ENCODE measurements at regions not wholly inside any gene's neighbourhood (a gene's known extent, or its start where the extent isn't known, plus 50 kb on each side); places are given as distances from the start of the nearest gene placed in this dataset.
"Not testable (repeated sequence)": the region's sequence is repeated elsewhere in the genome, so short reads cannot be mapped to it uniquely, and the experiment has no call there.

DNA sequence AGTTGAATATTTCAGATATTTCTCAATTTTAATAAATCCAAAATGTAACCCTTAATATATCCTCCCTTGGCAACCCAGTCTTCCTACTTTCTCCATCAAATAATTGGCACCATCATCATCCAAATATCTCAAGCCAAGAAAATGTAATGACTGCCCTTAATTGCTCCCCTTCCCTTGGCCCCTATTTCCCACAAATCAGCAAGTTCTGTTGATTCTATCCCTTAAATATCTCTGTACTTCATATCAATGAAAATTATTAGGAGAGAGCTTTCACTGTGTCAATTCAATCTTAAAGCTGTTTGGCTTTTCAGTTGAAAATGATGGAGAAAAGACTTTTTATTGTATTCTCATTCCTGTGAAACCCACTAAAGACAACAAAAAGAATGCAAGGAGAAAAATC lies 349.8 kb downstream of the HINT1 start:
- DNase-seq: no peak

DNA sequence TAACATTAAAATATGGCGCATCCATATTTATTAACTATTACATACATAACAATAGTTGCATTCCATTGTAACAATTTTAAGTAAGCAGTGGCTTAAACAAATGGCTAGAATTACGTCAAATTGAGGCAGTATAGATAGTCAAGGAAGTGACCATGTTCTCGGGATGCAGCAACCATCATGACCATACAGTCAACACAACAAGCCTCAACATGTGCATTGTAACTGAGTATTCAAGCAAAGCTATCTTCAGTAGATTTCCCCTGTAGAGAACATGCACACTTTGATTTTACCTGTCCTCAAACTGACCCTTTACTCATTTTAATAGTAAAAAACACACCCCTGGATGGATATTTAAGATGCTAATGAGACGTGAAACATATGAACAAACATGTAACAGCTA lies 356.4 kb downstream of the HINT1 start:
- no peak for DNase-seq

DNA sequence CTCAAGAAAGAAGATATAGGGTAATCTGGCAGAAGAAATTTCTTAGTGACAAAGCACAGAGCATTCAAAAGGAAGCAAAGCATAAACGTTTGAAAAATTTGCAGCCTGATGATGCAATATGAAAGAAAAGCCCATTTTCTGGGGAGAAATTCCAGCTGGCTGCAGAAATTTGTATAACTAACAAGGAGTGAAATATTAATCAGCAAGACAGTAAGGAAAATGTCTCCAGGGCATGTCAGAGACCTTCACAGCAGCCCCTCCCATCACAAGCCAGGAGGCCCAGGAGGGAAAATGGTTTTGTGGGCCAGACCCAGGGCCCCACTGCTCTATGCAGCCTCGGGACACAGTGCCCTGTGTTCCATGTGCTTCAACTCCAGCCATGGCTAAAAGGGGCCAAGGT lies 359.4 kb downstream of the HINT1 start:
- DNase-seq: no peak

DNA sequence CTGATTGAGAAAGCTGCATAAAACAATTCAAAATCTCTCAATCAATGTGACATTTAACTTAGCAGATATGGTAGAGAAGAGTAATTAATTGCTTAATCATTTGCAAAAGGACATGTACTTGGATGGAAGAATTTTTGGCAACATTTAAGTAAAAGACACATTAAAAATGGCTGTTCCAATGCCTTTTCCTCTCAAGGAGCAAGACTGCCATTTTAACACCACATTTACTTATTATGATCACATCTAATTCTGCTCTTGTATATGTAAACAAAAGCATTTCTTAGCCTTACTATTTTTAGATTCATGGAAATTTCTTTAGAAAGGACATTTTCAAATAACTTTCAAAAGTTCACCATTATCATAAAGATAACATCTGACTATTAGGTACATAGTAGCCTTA lies 360.0 kb downstream of the HINT1 start:
- DNase-seq: no peak

DNA sequence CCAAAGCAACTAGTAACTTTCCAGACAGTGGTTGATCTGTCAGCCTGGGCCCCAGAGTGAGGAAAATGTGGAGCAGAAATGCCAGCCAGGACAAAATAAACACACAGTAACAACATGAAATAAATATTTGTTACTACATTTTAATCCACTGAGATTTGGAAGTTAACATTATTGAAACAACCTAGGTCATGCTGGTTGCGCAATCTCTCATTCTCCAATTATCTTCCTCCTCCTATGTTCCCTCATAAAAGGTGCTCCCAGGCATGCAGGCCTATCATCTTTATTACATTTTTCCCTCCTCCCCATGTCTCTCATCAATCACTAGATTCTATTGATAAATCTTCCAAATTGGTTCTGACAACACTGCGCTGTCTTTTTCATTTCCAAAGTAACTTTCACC lies 363.1 kb downstream of the HINT1 start:
- no peak for DNase-seq

DNA sequence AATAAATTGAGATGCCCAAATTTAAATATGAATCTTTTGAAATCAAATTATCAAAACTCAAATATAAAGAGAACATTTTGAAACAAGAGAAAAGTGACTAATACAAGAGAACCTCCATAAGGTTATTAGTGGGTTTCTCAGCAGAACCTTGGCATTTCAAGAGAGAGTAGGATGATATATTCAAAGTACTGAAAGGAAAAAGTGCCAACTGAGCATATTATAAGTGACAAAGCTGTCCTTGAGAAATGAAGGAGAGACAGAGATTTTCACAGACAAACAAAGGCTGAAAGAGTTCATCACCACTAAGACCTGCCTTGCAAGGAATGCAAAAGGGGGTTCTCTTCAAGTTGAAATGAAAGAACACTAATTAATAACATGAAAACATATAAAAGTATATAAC lies 366.0 kb downstream of the HINT1 start:
- no peak for DNase-seq

DNA sequence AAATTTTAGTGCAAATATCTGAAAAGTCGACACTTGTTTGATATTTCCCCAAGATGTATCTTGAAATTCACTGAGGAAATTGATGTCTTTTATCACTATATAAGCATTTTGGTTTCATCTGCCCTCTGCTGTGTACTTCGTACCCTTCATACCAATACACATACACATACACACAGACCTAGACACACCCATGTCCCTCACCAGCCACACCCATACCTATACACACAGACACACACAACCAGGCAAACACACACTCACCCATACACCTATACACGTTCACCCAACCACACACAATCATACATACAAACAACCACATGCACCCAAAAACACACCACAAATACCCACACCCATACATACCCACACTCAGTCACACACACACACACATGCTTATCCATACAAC lies 367.8 kb downstream of the HINT1 start:
- no peak for DNase-seq

DNA sequence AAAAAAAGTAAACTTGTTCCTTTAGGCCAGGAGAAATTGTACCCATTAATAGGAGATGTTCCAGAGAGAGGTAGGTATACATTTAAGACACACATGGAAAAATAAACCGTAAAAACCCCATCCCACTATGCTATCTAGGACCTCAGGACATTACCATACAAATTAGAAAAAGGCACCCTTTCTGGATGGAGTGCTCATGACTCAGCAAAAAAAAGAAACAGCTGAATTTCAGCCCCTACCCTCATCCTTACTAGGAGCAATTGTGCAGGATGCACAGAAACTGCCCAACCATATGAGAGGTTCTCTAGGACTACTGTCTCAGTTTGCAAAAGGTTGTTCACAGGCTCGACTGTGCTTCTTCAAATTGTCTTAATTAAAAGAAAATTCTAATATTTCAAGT lies 368.2 kb downstream of the HINT1 start:
- DNase-seq: no peak

DNA sequence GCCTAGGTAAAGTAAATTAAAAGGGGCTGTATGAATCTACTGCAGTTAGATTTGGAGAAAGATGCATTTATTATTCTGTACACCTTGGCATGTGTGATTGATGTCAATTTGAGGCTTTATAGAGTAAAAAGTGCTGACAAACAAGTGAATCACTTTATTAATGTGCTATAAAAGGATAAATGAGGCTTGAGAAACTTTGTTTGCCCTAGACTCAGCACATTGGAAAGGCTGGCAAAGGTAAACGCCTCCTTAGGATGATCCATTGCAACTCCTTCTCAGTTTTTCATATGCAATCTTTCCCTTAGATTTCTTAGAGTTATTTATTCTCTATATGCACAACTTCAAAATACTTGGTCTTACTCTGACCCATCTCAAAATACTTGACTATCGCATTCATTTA lies 369.0 kb downstream of the HINT1 start:
- DNase-seq: no peak

DNA sequence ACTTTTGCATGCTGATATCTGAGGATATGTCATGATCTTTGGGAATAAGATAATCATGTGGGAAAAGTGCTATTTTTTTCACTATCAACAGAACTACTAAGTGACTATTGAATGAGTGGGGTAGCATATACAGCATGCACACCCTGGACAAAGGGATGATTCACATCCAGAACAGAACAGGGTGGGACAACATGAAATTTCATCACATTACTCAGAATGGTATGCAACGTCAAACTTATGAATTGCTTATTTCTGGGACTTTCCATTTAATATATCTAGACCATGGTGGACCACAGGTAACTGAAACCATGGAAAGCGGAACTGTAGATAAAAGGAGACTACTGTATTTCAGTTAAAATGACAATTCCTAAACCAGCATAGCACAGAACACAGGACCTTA lies 370.0 kb downstream of the HINT1 start:
- no peak for DNase-seq

DNA sequence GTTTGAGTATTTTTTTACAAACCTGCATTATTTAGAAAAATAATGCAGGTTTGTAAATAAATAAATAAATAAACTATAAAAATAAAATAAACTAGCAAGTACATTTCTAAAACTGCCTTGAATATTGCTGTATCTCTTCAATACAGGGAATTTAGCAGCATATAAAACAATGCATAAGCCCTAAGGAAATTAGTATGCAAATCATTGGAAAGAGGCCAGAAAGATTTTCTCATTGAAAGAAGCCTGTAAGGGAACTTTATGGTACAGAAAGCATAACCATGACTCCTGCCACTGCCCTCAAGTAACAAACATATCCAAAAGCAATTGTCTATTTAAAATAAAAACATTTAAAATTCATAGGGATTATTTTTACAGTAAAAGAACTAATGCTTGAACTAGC lies 387.3 kb downstream of the HINT1 start:
- DNase-seq: no peak

DNA sequence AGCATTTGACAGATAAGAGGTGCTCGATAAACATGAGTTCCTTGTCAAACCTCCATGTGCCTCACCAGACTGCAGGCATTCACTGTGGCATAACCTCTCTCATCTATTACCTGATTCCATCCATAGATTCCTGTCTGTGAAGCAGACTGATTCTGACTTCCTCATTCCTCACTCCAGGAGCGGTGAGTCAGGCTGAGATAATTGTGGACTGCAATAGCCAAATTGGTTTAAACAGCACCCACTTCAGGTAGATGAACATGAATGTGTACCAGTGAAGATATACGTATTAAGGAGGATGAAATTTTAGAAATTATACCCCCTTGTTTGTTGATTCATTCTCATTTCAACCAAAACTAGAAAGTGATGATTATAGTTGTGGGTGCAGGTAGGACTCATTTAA lies 391.2 kb downstream of the HINT1 start:
- DNase-seq: no peak

DNA sequence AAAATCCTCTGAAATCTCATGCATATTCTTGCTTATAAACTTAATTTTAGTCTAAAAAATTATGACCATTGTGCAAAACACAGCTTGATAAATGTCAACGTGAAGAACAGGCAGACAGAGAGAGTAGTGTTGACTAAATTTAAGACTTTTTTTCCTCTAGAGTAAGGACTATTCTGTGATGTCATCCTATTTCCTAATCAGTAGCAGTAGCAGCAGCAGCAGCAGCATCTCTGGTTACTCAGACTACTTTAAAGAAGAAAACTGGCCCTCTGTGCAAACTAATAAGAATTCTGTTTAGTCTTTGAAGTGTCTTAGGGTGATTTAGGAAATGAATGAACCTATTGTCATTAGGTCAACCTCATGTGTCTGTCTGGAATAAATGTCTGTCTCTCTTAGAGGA lies 403.0 kb downstream of the HINT1 start:
- DNase-seq: no peak

DNA sequence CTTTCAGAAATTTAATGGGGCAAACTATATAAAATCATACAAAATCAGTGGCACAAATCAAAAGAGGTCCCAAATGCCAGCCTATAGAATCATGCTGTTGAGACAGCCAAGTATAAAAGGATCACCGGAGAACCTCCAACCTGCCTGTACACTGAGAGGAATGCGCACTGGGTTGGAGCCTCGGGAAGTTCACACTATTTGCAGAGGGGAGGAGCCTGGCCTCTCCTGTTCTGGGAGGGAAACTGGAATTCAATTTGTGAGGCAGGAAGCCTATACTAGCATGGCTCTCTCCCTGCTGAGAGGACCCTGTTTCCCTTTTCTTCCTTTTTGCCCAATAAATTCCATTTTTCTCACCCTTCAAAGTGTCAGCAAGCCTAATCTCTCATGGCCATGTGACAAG lies 406.0 kb downstream of the HINT1 start:
- no peak for DNase-seq

DNA sequence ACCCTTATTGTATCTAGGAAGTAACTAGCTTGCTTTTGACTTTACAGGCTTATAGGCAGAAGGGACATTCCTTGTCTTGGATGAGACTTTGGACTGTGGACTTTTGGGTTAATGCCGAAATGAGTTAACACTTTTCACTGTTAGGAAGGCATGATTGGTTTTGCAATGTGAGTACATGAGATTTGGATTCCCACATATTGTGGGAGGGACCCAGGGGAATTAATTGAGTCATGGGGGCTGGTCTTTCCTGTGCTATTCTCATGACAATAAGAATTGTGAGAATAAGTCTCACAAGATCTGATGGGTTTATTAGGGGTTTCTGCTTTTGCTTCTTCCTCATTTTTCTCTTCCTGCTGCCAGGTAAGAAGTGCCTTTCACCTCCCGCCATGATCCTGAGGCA lies 417.5 kb downstream of the HINT1 start:
- DNase-seq: no peak

DNA sequence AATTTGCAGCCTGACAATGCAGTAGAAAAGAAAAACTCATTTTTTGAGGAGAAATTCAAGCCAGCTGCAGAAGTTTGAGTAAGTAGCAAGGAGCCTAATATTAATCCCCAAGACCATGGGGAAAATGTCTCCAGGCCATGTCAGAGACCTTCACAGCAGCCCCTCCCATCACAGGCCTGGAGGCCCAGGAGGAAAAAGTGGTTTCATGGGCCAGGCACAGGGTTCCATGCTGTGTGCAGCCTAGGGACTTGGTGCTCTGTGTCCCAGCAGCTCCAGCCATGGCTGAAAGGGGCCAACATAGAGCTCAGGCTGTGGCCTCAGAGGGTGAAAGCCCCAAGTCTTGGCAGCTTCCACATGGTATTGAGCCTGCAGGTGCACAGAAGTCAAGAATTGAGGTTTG lies 418.4 kb downstream of the HINT1 start:
- not testable (repeated sequence) for DNase-seq

DNA sequence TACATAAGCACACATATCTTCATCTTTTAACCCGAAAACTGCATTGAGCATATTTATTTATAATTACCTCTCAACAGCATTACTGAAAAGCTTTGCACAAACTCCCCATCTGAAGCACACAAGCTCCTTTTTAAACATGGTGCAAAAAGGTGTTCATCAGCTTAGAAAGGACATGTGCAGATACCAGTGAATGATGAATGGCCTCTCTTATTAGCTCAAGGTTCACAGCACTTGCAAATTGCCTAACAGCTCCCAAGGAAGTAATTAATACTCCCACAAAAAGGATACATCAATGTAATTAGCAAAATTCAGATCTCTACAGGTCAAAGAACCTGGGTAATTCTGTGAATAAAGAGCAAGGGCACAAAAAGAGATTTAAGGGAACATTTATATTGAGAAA lies 422.0 kb downstream of the HINT1 start:
- no peak for DNase-seq

DNA sequence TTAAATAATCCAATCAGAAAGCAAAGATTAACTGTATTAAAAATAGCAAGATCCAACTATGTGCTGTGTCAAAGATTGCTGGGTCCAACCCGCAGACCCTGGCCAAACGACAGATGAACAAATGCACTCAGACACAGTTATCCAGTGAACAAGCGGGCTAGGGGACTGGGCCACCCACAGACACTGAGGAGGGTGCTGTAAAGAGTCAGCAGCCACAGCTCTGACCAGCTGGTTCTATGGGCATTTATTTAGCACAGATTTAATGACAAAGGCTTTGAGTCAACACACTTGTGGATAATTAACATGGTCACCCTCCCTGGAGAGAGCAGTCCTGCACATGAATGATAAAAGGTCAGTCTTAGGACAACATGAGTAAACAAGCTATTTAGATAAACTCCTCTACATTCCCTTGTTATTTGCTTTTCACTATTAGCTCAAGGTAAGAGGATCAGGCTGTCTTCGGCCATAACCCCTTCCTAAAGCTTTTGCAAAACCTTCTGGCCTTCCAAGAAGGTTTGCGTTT lies 424.9 kb downstream of the HINT1 start:
- no peak for DNase-seq

DNA sequence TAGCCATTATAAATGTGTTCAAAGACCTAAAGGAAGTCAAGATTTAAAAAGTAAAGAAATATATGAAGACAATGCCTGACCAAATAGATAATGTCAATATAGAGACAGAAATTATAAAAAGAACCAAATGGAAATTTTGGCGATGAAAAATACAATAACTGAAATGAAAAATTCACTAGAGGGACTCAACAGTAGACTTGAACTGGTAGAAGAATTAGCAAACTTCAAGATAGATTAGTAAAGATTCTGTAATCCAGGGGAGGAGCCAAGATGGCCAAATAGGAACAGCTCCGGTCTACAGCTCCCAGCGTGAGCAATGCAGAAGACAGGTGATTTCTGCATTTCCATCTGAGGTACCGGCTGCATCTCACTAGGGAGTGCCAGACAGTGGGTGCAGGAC lies 433.2 kb downstream of the HINT1 start:
- DNase-seq: no peak

DNA sequence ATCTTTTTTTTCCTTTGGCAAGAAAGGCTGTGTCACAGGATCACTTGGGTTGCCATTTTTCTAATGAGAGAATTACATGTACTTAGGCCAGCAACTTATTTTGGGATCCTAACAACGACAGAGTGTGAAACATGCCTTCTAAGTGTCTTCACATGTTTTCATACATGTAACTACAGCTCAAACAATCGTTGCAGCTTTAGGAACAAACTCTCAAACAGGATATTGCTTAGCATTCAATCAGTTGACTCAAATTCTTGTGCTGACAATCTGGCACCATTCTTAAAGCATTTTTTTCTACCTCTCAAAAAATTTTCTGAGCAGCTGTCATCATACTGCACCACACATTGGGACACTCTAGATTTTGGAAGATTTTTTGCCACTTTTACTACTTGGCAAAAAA lies 435.5 kb downstream of the HINT1 start:
- DNase-seq: no peak

DNA sequence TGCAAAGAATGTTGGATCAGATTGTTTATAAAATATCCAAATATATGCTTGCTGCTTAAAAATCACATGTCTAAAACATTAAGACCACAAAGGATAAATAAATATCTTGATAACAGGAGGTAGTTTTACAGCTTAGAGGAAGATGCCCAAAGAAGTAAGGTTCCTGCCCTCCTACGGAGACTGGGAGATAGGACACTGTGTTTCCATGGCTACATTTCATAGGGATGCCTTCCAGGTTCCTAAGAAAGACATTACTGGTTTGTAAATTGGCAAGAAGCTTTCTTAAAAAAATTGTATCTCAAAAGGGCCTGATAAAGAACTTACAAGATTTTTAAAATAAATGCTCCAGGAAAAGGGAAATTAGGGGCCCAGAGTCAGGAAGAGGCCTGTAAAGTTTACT lies 437.2 kb downstream of the HINT1 start:
- DNase-seq: no peak

DNA sequence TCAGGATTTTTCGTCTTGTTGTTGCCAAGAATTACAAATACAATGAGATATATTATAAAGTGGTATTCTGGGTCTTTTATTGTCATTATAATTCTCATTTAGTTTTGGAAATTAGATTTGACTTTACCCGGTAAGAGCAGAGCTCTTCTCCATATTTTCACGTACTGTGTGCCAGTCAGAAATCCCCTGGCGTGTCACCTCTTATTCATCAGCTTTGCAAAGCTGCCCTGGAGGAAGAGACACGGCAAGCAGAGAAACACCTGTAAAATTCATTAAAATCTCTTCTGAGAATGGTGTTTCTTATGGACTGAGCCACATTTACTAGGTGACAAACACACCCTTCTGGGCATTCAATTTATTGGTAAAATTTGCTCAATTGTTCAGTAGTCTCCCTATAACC lies 440.4 kb downstream of the HINT1 start:
- no peak for DNase-seq

DNA sequence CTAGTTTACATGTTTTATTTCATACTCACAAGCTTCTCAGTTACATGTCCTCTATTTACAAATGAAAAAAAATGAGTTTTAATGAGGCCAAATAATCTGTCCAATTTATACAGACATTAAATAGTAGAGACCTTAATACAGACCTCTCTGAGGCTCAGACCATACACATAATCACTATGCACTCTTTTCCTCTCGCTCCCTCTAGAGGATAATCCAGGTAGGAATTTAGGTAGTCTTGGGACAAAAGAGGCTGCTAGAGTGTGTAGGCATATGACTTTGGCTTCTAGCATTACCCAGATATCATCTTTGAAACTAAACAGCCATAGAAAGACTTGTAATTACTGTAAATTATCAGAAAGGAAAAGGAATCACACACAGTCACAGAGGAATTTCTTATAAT lies 444.7 kb downstream of the HINT1 start:
- DNase-seq: no peak

DNA sequence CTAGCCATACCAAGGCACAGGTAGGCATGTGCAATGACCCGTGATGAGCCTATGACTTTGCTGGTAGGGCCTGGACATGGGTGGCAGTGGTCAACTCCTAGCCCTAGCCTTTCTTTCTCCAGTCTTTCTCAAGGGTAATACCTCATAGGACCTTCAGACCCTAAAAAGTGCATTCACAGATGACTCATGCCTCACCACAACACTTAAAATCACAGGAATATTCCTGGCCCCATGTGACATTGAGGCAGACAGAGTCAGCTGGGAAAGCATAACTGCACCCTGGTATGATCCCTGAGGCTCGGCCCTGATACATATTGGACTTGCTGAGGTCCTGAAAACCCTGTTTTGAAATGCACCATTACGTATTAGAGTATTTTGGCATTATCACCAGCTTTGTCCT lies 449.5 kb downstream of the HINT1 start:
- no peak for DNase-seq

DNA sequence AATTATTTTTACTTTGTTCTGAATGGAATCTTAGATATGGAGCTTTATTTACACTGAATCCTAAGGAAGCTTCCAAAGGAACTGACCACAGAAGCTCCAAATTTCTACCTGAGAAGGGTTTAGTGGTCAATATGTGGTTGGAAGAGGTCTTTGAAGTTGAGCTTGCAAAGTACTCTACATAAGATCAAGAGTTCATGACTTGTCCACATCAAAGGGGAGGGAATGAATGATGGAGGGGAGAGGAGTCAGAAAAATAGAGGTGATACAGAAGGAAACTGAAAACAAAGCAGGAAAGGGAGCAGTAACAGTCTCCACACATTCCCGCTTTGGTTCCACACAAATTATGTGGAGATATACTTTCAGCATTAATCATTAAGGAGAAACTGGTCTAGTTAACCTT lies 450.9 kb downstream of the HINT1 start:
- DNase-seq: no peak

DNA sequence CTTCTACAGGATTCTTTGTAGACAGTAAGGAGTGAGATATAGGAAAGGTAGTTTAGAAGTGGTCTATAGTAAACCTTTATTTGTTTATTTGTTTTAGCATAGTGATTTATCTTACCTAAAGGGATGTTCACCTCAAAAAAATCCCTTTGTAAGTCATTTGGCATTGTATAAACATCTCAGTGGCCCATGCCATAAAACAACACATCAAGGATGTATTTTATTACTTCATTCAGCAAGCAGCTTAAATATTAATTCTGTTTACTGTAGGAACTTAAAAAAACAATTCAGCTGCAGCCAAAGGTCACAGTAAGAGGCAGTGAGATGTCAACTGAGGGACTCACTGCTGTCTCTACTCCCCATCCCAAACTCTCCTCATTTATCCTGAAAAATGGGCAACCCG lies 452.7 kb downstream of the HINT1 start:
- DNase-seq: no peak

Data from C1 segment of cervical spinal cord (tissue), 14 donors.